GM20431 (cell line): ENCODE measurements at regions not wholly inside any gene's neighbourhood (a gene's known extent, or its start where the extent isn't known, plus 50 kb on each side); places are given as distances from the start of the nearest gene placed in this dataset.

Experiments
- in situ Hi-C: fragments of 300-500 bp; cut with MseI, MboI; formaldehyde crosslinking; loops from one replicate; pipeline ENCODE4 v1.15.0; 2020; ENCODE audit warnings: low sequenced_read_pairs; ENCODE audit not compliant: unreplicated experiment

DNA sequence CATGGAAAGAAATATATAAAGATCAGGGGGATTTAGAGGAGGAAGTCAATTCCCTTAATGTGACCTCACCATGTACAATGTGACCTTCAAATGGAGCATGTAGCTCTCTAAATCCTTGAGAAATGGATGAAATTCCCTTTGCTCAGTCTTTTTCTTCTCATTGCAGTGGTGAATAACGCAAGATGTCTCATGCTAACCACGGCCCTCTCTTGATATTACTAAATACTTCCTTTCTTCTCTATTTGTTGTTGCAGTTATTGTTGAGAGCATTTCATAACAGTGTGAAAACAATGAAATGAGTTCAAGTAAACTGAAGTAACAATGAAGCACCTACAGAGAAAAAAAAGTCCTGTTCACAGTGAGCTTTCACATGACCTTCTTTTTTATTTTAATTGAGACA is 55.6 kb downstream of the ZNF281 start:
- in situ Hi-C loops, result no loop called here

- in situ Hi-C loops, result no loop called here
Measured at GRCh38 chr1:200353232-200353631, 56.6 kb downstream of the ZNF281 start.

- in situ Hi-C loops, result no loop called here
Measured at GRCh38 chr1:200351826-200352549, 57.8 kb downstream of the ZNF281 start.

- in situ Hi-C loops, result no loop called here
Measured at GRCh38 chr1:200351425-200351824, 58.4 kb downstream of the ZNF281 start.

DNA sequence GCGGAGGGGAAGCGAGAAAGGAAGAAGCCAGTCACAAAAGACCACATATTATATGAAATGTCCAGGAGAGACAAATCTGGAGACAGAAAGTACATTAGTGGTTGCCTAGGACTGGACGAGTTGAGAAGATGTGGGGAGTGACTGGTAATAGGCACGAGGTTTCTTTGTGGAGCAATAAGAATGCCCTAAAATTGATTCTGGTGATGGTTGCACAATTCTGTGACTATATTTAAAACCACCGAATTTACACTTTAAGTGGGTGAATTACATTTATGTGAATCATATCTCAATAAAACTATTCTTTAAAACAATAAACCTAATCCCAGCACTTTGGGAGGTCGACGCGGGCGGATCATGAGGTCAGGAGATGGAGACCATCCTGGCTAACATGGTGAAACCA is 63.1 kb downstream of the ZNF281 start:
- in situ Hi-C loops, result no loop called here

DNA sequence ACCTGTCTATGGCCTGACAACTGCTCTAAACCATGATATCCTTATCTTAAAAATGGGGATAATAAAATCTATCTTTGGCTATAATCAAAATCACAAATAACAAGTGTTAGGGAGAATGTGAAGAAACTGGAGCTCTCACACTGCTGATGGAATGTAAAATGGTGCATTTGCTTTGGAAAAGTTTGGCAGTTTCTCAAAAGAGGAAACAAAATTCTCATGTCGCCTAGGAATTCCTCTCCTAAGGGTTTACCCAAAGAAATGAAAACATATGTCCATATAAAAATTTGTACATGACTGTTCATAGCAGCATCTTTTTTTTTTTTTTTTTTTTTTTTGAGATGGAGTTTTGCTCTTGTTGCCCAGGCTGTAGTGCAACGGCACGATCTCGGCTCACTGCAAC is 64.3 kb downstream of the ZNF281 start:
- in situ Hi-C loops, result no loop called here

GRCh38 chr1:200343874-200344273 is 66.0 kb downstream of the ZNF281 start:
- in situ Hi-C loops, result no loop called here

- in situ Hi-C loops, result no loop called here
Measured at GRCh38 chr1:200342511-200343311, 67.1 kb downstream of the ZNF281 start.

DNA sequence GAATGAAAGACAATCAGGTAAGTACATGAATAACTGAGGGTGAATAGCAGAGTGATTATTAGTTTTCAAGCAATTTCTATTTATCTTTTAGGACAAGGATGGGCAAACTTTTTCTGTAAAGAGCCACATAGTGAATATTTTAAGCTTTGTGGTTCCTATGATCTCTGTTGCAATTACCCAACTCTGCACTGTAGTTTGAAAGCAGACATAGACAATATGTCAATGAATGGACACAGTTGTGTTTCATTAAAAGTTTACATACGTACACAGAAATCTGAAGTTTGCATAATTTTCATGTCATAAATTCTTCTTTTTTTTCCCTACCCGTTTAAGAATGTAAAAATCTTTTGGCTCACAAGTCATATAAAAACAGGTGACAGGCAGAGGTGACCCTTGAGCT is 71.4 kb downstream of the ZNF281 start:
- in situ Hi-C loops, result no loop called here

GRCh38 chr1:200337831-200338230 is 72.0 kb downstream of the ZNF281 start:
- in situ Hi-C loops, result no loop called here

DNA sequence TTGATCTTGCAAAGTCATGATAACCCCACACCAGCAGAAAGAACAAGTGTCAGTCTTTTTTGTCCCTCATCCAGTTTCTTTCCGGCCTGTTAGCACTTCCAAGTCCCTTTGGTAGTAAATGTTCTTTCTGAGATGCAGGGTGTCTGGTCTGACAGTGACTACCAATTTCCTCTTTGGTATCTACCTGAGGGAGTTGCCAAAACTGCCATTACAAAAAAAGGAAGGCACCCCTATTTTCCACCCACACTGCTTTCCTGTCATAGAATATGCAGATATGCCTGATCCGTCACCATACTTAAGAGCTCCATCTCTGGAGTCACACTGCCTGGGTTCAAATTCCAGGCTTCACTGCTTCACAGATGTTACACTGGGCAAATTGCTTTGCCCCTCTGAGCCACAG is 72.4 kb downstream of the ZNF281 start:
- in situ Hi-C loops, result no loop called here

DNA sequence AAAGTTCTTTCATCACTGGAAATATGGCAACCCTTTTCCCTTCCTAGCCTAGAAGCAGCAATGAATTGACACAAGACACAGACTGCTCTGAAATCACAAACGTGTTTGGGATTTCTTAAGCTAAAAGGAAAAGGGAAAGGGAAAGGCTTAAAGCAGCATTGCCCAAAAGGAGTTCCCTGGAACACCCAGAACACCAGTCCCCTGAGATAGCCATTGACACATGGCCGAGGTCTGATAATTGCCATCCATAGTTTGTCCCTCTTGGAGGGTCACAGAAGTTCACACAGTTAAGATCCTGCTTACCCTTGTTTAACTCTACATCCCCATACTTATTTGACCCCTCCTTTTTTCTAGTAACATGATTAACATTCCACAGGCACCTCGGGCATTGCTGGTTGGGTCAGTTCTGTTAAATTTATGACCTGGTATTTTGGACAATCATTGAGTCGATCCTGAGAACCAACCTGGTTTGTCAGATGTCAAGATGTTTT is 72.9 kb downstream of the ZNF281 start:
- in situ Hi-C loops, result no loop called here

DNA sequence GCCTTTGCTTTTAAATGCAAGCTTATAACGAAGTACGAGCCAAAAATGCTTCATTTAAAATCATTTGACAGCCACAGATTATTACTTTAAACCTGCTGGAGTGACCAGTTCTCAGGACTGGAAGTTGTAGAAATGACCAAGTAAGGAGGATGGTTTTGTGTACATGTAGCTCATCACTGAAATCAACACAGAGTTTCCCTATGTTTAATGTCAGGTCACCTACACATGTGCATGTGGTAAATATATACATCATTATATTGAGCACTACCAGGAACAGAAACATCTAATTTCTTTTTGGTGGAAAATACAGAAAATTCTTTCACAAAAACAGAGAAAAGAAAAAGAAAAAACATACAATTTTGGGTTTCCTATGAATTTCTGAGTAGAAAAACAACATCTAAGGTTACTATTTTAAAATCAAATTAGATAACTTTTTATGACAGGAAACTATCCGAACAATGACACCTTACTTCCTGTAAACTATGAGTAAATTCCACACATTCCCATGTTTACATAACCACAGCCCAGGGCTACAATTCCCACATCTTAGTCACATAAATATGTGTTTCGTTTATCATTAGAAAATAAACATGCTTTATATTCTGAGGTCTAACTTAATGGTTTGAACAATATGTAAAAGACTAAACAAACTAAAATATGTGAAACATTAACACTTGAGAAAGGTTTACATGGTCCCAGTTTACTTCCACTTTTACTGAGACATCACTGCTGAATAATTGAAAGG is 73.6 kb downstream of the ZNF281 start:
- in situ Hi-C loops, result no loop called here

- in situ Hi-C loops, result no loop called here
Measured at GRCh38 chr1:200334661-200335256, 75.1 kb downstream of the ZNF281 start.

GRCh38 chr1:200333329-200333728 is 76.5 kb downstream of the ZNF281 start:
- in situ Hi-C loops, result no loop called here

GRCh38 chr1:200332716-200333115 is 77.1 kb downstream of the ZNF281 start:
- in situ Hi-C loops, result no loop called here

DNA sequence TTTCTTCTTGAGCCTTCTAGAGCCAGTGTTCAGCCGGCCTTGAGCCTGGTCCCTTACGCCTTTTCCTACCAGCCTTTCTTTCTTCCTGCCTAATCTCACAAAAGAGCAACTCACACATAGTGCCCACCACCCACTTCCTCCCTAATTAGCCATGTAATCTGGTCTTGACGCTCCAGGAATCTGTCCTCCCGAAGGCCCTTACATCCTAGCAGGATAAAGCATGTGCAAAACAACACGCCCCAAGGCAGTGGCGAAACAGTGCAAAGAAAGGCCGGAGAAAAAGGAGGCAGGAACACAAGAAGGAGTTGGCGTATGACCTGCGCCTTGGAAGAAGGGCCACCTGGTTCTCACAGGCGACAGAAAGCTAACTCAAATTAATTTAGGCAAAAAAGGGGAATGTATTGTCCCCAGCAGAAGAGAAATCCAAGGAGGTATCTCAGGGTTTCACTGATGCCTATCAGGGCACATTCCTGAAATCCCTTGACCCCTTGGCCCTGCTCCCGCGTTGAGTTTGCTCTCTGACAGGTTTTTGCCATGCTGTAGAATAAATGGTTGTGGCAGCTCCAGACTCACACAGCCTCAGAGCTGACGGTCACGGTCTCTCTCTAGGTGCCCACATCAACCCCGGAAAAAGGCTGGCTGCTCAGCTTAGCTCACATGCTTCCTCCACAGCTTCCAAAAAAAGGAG is 79.0 kb downstream of the ZNF281 start:
- in situ Hi-C loops, result no loop called here

DNA sequence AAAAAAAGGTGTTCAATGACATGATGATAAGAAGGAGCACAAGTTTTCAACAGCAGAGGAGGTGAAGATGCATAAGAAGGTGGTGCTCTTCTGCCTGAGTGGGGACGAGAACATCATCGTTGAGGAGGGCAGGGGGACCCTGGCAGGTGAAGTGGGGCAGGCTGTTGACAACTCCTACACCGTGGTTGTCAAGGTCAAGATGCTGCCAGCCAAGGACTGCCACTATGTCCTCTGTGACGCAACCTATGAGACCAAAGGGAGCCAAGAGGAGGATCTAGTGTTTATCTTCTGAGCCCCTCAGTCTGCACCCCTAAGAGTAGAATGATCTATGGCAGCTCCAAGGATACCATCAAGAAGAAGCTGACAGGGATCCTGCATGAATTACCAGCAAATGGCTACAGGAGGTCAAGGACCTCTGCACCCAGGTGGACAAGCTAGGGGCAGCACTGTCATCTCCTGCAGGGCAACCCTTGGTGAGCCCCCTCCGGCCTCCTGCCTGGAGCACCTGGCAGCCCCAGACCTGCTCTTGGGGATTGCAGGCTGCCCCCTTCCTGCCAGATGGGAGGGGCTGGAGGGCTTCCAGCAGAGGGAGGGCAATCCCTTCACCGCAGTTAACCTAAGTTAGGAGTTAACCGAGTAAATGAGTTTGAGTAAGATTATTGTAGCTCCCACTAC is 80.5 kb downstream of the ZNF281 start:
- in situ Hi-C loops, result no loop called here

DNA sequence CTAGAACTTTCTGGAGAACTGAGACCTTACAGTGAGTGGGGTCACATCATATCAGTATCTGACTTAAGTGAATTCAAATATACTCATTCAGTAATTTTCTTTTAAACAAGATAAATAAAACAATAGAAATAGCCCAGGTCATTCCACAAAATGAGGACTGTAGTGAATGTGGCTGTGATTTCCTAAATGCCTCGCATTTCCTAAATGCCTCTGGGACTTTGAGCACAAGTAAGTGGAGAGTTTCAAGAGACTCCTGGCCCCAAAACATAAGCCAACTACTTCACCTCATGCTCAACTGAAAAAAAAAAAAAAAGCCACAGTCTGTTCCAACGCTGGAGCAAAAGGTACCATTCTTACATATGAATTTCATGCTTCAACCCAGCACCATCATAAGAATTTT is 81.5 kb downstream of the ZNF281 start:
- in situ Hi-C loops, result no loop called here
